Stimulated activated CD4-positive, alpha-beta T cell treated with anti-CD3 and anti-CD28 coated beads, Interleukin-2, amount 100 ng/mL, for 48 hours (primary cell): ENCODE measurements at regions not wholly inside any gene's neighbourhood (a gene's known extent, or its start where the extent isn't known, plus 50 kb on each side); places are given as distances from the start of the nearest gene placed in this dataset.
"Not testable (repeated sequence)": the region's sequence is repeated elsewhere in the genome, so short reads cannot be mapped to it uniquely, and the experiment has no call there.

ENCODE experiments used
- DNase-seq, 2 donors: peaks; one replicate each; pipeline ENCODE4 v3.0.0-alpha.2; 2020

- DNase-seq, result no peak
These were observed 112.2 kb downstream of the DYRK2 start for GRCh38 chr12:67760586-67761275.

- DNase-seq, result no peak
These were observed 113.0 kb downstream of the DYRK2 start for GRCh38 chr12:67761566-67761965.

- no peak for DNase-seq
These were observed 115.5 kb downstream of the DYRK2 start for GRCh38 chr12:67764055-67764454.

GRCh38 chr12:67764946-67765619, 116.5 kb downstream of the DYRK2 start:
- no peak for DNase-seq

- no peak for DNase-seq
These were observed 117.5 kb downstream of the DYRK2 start for GRCh38 chr12:67765776-67766766.

GRCh38 chr12:67772267-67773169, 124.0 kb downstream of the DYRK2 start:
- DNase-seq, result no peak

- DNase-seq, result no peak
These were observed 125.4 kb downstream of the DYRK2 start for GRCh38 chr12:67773896-67774295.

- DNase-seq, result no peak
These were observed 126.5 kb downstream of the DYRK2 start for GRCh38 chr12:67774983-67775587.

GRCh38 chr12:67780580-67781084, 132.1 kb downstream of the DYRK2 start:
- DNase-seq, result no peak

- no peak for DNase-seq
These were observed 134.0 kb downstream of the DYRK2 start for GRCh38 chr12:67782573-67782972.

GRCh38 chr12:67783393-67783792, 134.8 kb downstream of the DYRK2 start:
- no peak for DNase-seq

- no peak for DNase-seq
These were observed 136.3 kb downstream of the DYRK2 start for GRCh38 chr12:67784831-67785230.

GRCh38 chr12:67786086-67786485, 137.5 kb downstream of the DYRK2 start:
- DNase-seq, result no peak

- no peak for DNase-seq
These were observed 139.6 kb downstream of the DYRK2 start for GRCh38 chr12:67788118-67788517.

GRCh38 chr12:67789266-67789665, 140.7 kb downstream of the DYRK2 start:
- no peak for DNase-seq

GRCh38 chr12:67790660-67791059, 142.1 kb downstream of the DYRK2 start:
- no peak for DNase-seq

GRCh38 chr12:67791362-67791761, 142.8 kb downstream of the DYRK2 start:
- not testable (repeated sequence) for DNase-seq

- no peak for DNase-seq
These were observed 143.6 kb downstream of the DYRK2 start for GRCh38 chr12:67792185-67792584.

GRCh38 chr12:67794161-67794560, 145.6 kb downstream of the DYRK2 start:
- no peak for DNase-seq

GRCh38 chr12:67795236-67795635, 146.7 kb downstream of the DYRK2 start:
- no peak for DNase-seq

- no peak for DNase-seq
These were observed 148.7 kb downstream of the DYRK2 start for GRCh38 chr12:67797185-67797741.
